GM12875 (cell line): ENCODE measurements at regions not wholly inside any gene's neighbourhood (a gene's known extent, or its start where the extent isn't known, plus 50 kb on each side); places are given as distances from the start of the nearest gene placed in this dataset.

Source experiments
- H3K4me3 ChIP-seq: one replicate; pipeline ENCODE4 v1.5.1; 2011; ENCODE audit warnings: low read depth, low read length, control low read depth
- TF ChIP-seq, protein P1 (sequence below): IDR thresholded peaks from 2 replicates; pipeline ENCODE4 v1.5.1; 2011; ENCODE audit warnings: low read depth, mild to moderate bottlenecking, control low read depth, inconsistent platforms, low read length, moderate library complexity, borderline replicate concordance; ENCODE audit not compliant: insufficient read depth

GRCh38 chr9:87157366-87158031, 210.2 kb upstream of the GAS1 start:
- TF ChIP-seq, protein P1, sequence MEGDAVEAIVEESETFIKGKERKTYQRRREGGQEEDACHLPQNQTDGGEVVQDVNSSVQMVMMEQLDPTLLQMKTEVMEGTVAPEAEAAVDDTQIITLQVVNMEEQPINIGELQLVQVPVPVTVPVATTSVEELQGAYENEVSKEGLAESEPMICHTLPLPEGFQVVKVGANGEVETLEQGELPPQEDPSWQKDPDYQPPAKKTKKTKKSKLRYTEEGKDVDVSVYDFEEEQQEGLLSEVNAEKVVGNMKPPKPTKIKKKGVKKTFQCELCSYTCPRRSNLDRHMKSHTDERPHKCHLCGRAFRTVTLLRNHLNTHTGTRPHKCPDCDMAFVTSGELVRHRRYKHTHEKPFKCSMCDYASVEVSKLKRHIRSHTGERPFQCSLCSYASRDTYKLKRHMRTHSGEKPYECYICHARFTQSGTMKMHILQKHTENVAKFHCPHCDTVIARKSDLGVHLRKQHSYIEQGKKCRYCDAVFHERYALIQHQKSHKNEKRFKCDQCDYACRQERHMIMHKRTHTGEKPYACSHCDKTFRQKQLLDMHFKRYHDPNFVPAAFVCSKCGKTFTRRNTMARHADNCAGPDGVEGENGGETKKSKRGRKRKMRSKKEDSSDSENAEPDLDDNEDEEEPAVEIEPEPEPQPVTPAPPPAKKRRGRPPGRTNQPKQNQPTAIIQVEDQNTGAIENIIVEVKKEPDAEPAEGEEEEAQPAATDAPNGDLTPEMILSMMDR = no peak
- H3K4me3 ChIP-seq = no peak overlapping the region

GRCh38 chr9:87158765-87159164, 211.5 kb upstream of the GAS1 start:
- H3K4me3 ChIP-seq = no peak overlapping the region
- TF ChIP-seq, protein P1 = no peak

DNA sequence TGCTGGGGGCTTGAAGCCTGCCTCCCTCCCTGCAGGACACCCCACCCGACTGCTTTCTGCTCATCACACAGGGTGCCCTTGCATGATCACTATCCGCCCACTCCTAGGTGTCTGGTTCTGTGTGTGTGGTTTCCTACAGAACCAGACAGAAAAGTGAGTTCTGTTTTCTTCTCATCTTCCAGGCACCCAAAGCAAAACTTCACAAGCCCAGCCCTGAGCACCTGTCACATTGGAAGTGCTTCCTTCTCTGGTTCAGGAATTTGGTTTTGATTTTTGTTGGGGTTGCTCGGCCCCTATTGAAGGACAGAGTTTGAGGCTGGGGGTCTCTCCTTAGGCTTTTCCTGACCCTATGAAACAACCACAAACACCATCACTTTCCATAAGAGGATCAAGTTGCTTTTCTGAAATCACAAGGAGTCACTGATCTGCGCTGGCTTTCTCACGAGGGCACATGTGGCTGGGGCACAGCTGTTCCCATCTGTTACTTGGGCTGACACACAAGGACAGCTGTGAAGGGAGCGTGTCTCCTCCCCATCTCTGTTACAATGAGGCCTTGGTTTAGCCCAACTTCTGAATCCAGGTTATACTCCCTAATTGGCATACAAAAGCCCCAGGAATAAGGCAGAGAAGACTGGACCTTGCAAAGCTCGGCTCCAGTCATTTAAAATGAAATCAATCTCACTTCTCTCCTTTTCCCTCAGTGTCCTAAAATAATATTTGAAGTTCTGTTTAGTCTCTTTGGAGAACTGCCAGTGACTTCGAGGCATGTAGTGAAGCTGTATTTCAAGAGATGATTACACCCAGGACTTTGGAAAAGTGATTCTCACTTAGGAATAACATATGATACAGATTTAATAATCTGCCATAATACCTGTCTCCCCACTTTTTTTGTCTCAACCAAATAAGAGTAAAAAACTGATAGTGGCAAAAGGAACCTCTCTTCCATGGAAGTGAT, 213.1 kb upstream of the GAS1 start:
- TF ChIP-seq, protein P1 = no peak
- no peak overlapping the region for H3K4me3 ChIP-seq

- TF ChIP-seq, protein P1 = no peak
- no peak overlapping the region for H3K4me3 ChIP-seq
Measured at GRCh38 chr9:87167161-87167560, 219.9 kb upstream of the GAS1 start.

DNA sequence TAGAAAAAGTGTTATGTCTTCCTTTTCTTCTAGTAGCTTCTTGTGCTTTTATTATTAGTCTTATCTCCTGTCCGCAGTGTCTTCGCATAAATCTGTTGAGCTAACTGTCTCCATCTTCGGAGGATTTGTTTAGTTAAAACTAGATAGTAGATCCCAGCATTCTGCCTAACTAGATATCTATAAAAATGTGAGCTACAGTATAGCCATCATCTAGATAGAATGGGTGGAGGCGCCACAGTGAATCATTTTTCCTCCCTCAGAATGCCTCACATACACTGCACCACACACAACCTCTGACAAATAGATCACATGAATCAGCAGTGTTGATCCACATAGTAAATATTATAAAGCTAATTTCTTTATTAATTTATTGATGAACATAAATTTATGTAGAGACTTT, 220.3 kb upstream of the GAS1 start:
- no peak overlapping the region for H3K4me3 ChIP-seq
- TF ChIP-seq, protein P1 = no peak

DNA sequence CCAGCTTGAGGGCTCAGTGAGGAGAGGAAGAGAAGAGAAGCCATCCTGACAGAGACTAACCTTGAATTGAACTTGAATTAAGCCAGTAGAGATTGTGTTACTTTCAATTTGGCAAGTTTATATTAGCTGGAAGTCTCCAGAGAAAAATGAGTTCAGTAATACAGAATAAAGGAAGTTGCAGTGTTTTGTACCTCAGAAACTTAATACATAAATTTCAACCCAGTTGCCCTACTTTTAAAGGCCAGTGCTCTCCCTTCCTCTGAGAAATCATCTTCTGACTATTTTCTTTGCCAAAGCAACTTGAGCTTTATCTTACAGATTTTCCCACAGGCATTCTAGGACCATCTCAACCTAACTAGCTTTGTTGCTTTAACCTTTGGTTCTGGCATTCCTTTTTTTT, 231.0 kb upstream of the GAS1 start:
- TF ChIP-seq, protein P1 = no peak

More for the DNA sequence above, 231.0 kb upstream of the GAS1 start:
- H3K4me3 ChIP-seq = no peak overlapping the region
